ENCODE measurements at regions not wholly inside any gene's neighbourhood (a gene's known extent, or its start where the extent isn't known, plus 50 kb on each side); places are given as distances from the start of the nearest gene placed in this dataset.

DNA sequence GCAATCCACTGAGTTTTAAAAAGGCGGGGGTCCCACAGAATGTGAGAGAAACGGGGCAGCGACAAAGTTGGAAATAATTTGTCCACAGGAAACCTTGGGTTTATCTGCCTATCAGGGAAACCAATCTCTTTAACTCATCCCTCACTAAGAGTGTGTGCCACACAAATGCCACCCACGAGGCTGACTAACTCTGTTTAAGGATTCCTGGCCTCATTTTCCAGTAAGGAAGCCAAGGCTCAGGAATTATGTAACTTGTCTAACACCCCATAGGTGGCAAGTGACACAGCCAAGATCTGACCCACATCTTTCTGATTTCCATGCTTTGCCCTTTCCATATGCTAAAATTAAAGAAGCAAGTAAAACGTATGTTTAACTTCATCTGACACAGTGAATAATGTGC lies 263.2 kb downstream of the CNTN3 start:
- DNase-seq (ENCODE audit: low read depth in 2 of 2): no peak

DNA sequence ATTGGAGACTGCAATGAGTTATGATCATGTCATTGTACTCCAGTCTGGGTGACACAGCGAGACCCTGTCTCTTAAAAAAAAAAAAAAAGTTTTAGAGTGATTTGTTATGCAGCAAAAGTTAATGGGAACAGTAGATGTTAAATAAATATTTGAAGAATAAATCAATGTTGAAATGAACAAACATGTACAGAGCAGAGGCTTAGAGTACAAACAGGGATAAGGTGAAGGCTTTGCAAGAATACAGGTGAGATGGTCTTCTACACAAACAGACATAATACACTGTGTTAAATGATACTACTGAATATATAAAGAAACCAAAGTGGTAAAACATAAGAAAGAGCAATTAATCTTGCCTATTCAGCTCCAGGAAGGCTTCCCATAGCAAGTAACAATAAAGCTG lies 265.4 kb downstream of the CNTN3 start:
- no peak for DNase-seq (ENCODE audit: low read depth in 2 of 2)

DNA sequence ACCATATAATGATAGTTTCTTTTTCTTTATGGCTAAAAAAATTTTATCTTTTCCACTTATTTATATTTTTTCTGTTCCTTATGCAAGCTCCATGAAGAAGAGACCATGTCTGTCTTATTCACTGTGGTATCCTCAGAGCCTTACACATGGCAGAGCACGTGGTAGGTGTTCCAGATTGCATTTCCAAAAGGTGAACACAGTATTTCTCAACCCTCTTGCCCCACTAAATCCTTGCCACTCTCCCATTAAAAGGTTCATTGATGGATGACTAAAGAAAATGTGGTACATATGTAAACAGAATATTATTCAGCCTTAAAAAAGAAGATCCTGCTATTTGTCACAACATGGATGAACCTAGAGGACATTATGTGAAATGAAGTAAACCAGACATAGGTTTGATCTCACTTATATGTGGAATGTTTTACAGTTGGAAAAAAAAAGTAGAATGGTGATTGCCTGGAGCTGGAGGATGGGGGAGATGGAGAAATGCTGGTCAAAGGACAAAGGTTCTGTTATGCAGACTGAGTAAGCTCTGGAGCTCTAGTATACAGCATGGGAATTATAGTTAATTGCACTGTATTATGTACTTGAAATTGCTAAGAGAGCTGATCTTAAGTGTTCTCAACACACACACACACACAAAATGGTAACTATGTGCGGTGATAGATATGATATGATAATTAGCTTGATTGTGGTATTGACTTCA lies 266.7 kb downstream of the CNTN3 start:
- DNase-seq (ENCODE audit: low read depth in 2 of 2): no peak

DNA sequence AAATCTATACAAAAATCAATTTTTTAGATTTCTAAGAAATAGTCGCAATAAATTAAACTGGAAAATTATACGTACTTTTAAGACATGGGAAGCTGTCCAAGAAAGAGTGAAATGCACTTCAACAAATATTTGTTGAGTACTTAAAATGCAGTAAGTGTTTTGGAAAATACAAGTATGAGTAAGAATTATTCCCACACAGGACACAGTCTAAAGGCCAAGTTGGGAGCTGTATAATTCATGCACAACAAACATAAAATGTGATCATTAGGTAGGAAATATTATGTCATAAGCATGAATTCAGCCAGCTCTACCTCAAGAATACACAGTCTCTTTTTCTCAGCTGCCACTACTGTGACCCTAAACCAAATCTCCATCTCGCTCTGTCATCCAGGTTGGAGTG lies 267.6 kb downstream of the CNTN3 start:
- DNase-seq (ENCODE audit: low read depth in 2 of 2): no peak

DNA sequence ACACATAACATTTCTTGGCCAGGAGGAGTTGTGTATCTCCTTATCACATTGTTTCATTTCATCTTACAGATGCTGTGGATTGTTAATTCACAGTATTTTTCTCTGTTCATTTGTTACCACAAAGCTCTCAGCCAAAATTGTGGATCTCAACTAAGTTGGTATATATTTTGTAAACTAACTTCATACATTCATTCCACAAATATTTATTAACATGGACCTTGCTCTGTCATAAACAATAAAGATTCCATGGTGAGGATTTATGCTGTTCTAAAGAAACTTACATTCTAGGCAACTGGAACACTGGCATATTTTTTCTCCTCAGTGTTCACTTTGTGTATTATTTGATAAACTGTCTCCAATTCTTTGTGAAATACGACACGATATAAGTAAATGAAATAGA lies 268.8 kb downstream of the CNTN3 start:
- no peak for DNase-seq (ENCODE audit: low read depth in 2 of 2)

DNA sequence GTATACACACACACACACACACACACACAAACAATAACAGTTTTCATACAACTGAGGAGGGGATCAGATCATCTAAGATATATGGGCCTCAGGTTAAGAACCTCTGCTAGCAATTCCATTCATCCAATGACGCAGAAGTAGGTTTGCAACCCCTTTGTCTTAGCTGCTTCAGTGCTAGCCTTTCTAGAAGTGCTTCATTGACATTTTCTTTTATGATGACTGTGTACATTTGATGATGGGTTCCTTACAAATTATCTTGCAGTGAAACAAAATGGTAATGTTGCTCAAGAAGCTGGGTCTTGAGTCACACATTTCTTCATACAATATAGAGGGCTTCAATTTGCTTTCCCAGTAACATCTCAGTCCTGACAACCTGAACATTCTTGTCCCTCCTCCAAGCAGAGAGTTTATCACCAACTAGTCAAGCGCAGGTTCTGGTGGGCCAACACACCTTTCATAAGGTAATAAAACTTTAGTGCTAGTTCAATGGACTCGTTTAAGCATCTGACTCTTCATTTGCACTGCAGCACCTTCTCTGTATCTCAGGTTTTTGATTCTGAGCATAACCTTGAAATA lies 269.5 kb downstream of the CNTN3 start:
- no peak for DNase-seq (ENCODE audit: low read depth in 2 of 2)

DNA sequence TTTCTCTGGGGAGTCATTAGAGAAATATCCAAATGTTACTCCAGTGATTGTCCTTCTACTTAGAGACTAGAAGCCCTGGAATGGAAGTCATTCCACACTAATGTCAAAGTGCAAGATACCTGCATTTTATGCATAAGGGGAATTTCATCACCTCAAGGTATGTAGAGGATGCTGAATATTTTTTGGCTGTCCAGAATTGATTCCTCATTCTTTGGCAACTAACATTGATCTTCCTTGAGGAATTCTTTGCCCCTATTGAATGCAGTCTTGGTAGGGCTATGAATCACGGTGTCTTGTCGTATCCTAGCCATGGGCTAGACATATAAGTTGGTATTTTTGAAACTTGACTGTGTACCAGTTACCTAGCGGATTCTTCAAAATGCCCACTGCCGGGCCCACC lies 271.1 kb downstream of the CNTN3 start:
- DNase-seq (ENCODE audit: low read depth in 2 of 2): no peak

DNA sequence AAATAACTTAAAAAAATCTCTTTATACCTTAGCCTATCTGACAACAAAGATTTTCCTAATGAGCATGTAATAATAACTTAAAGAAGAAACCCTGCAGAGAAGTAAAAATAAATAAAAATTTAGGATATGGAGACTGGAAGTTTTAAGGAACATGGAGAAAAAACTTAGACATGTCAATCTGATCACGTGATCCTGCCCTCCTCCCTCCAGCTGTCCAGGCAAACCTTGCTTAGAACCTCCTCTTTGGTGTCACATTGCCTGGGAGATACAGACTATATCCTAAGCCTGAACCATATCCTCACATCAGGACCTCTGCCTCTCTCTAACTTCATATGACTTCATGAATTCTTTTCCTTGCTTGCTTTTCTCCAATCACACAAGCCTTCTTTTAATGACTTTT lies 275.5 kb downstream of the CNTN3 start:
- no peak for DNase-seq (ENCODE audit: low read depth in 2 of 2)

DNA sequence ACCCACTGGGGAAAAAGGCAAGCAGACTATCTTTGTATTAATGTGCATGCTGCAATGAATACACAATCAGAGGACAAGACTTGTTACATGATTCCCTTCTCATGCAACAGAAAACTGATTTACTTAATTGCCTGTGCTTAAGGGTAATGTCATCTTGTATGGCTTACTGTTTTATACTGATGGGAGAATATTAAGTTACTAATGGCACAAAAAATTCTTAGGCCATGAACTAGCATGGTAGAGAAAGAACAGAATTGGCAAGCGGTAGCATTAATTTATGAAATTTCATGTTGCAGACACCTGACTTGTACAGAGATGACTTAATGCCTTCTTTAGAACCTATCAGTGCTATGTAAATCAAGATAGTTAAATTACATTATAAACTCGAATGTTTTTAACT lies 282.3 kb downstream of the CNTN3 start:
- DNase-seq (ENCODE audit: low read depth in 2 of 2): no peak

DNA sequence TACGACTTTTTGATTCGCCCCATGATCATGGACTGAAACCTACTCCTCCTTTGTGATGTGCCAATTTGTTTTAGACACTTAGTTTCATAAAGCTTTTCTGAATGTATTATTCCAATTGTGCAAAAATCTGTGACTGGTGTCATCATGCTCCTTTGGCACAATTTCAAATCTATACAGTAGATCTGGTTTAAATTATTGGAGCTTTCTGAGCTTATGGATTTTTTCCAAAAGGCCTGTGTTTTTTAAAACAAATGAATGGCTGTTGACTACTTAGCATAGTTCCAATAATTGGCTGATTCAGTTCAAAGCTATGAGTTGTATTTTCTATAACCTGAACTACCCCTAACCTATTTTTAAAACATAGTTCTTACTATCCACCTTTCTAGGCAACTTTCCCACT lies 282.7 kb downstream of the CNTN3 start:
- DNase-seq (ENCODE audit: low read depth in 2 of 2): peak; percentile 62 to 64

DNA sequence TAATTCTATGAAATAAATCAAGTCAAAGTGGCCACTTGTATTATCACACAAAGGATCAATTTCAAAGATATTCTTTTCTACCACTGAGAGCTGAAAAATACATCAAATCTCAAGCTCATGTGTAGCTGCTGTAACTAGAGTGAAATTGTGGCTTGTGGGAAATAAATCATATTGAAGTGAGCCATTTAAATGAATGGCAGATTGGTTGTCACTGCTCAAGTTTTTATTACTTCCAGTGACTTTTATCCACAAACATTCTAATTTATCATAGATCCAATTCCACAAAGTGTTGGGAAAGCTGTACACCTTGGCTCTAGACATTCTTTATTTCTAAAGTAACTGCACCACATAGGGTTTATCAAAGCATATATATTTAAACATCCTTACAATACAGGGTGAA lies 285.4 kb downstream of the CNTN3 start:
- DNase-seq (ENCODE audit: low read depth in 2 of 2): no peak

DNA sequence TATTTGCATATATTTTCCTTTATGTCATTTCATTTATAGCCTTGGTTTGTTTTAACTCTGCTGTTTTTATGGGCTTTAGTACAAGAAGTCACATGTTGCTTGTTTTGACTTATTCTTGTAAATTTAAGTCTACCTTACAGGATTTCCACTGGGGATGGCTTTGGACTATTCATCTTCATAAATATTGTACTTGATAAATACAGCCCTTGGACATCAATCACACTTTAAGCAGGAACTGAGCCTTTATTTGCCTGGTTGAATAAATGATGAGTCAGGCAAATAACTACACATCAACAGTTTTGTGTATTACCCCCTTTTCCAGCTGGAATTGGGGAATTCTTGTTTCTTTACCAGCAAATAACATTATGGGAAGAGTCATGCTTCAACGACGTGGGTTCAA lies 286.0 kb downstream of the CNTN3 start:
- no peak for DNase-seq (ENCODE audit: low read depth in 2 of 2)

DNA sequence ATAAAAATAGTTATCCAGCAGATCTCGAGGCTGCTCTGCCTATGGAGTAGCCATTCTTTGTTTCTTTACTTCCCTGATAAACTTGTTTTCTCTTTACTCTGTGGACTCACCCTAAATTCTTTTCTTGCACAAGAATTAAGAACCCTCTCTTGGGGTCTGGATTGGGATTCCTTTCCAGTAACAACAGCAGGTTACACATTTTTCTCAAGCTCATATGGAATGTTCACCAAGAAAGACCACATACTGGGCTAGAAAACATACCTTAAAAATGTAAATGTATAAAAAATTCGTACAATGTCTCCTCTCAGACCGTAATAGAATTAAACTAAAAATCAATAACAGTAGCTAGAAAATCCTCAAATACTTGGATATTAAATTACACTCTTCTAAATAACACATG lies 299.2 kb downstream of the CNTN3 start:
- peak in 1 of 2 experiments; percentile 8 for DNase-seq (ENCODE audit: low read depth in 2 of 2)

DNA sequence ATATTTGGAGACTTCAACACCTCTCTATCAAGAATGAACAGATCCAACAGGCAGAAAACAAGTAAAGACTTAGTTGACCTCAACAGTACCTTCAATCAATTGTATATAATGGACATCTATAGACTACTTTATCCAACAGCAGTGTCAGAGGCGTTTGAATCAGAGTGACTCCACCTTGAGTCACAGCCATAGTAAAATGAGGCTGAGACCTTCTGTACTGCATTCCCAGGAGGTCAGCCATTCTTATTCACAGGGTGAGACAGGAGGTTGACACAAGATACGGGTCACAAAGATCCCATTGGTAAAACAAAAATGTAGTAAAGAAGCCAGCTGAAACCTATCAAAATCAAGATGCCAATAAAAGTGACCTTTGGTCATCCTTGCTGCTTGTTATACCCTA lies 299.8 kb downstream of the CNTN3 start:
- no peak for DNase-seq (ENCODE audit: low read depth in 2 of 2)

DNA sequence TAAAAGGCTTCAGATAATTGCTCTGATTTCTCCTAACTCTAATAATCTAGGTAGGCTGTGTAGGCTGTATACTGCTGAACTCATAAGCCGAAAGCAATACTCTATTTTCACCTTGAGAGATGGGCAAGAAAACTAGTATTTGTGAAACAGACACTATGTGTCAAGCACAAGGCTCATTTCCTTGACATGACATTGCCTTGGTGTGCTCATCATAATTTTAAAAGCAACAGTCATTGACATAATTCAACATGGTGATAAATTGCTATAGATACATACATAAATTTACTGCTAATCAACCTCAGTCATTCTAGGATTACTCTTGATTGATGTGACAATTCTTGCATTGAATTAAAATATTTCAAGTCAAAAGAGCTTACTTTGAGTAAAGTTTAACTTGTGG lies 304.7 kb downstream of the CNTN3 start:
- DNase-seq (ENCODE audit: low read depth in 2 of 2): no peak

DNA sequence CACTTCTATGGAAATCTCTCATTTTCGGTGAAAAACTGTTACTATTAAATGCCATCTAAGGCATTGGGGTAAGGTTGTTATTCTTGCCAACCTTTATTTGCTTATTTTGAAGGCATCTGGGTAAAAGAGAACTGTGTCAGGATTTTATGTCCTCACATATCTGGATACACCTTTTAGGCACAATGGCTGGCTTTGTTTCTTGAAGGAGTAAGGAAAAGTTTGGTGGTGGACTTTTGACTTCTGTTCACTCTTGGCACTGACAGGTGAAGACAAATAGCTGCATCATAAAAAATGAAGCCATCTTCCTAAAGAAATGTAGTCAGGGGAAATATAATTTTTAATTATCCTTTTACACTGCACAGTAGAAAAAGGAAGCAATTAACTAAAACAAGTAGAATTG lies 310.0 kb downstream of the CNTN3 start:
- DNase-seq (ENCODE audit: low read depth in 2 of 2): no peak

DNA sequence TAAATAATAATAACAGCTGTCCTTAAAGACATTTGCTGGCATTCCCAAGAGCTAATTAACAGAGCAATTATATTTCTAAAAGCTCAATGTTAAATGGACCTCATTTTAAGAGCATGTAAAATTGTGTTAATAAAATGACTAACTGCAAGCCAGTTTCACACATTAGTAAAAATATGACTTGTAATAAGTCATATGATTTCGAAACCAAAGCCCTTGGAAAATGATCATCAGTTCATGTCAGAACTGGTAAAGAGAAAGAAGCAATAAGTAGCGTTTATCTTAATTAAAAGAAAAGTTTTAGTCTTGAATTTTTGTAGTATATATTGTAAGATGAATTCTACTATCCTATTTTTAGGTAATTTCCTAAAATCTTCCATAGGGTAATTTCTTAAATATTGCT lies 310.7 kb downstream of the CNTN3 start:
- DNase-seq (ENCODE audit: low read depth in 2 of 2): no peak

DNA sequence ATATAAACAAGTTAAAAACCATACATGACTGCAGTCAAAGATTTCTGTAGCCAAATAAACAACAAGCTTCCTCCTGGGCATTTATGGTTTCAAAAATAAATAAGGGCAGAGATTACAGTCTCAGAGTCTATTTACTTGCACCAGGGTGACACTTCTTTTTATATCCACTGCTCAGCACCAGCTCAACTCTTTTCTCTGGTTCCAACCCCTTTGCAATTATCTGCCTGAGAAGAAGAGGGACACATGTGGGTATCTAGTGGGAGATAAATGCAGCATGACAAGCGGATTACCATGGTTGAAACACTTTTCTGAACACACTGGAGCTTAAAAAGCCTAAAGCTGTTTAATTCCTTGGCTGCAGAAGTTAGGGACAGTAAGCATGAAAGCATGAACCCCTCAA lies 311.5 kb downstream of the CNTN3 start:
- no peak for DNase-seq (ENCODE audit: low read depth in 2 of 2)

DNA sequence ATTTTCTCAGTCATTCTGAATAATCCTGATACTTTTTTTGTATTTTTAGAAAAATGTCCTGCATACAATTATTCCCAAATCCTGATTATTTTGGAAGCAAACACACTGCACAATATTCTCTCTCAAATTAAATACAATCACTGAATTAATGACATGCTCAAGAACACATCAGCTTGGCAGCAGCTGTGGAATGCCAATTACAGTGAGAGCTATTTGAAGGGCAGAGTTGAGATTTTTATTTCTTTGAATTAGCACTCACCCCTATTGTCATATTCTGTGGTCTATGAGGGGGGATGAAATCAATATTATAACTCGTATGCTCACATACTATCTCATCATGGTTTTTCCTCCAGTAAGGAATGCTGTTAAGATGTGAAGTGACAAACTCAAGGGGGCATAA lies 312.2 kb downstream of the CNTN3 start:
- DNase-seq (ENCODE audit: low read depth in 2 of 2): no peak

DNA sequence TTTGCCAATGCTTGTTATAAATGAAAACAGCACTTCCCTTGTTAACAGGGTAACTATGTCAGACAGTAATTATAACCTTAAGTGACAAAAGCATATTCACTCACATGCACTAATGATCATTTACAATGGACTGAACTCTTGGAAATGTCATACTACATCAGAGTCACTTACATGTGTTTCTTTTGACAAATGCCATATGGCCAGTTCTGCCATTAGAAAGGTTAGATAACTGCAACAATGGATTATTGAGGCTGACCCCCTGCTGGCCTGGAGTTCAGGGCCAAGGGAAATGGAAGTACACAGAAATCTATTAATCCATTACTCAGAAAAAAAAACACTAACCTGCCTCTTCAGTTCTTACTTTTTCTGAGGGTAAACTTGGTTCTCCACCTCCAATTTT lies 313.4 kb downstream of the CNTN3 start:
- DNase-seq (ENCODE audit: low read depth in 2 of 2): no peak

DNA sequence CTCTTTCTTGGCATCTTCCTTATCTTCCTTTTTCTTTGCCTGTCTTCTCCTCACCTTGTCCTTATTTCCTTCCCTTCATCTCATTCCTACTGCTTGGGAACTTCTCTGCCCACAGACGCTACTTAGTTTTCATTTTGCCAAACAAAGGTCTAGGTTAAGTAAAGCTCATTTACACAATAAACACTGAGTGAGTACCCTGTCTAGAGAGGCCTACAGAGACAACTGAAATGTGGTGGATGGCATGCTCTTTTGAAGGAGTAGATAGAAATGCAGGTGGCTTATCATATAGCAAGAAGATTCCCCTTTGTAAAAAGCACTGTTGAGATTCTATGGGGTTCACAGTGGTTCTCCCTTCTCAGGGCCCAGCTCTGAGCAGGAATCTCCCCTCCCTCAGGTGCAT lies 319.0 kb downstream of the CNTN3 start:
- no peak for DNase-seq (ENCODE audit: low read depth in 2 of 2)

DNA sequence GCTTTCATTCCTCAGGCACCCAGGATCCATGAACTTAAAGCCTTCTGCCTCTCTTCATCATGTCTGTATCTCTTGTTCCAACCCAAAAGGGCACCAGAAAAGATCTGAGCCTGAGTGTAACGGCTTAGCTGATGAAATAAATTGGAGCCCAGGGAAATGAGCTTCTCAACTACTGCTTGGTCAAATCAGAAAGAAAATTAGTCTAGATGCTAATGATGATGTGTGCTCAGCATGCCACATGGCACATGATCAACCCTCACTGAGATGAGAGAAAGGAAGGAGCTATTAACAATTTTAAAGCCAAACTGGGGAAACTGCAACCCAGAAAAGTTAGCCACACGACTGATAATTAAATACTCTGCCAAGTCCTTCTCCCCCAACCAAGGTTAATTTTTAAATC lies 325.7 kb downstream of the CNTN3 start:
- no peak for DNase-seq (ENCODE audit: low read depth in 2 of 2)

DNA sequence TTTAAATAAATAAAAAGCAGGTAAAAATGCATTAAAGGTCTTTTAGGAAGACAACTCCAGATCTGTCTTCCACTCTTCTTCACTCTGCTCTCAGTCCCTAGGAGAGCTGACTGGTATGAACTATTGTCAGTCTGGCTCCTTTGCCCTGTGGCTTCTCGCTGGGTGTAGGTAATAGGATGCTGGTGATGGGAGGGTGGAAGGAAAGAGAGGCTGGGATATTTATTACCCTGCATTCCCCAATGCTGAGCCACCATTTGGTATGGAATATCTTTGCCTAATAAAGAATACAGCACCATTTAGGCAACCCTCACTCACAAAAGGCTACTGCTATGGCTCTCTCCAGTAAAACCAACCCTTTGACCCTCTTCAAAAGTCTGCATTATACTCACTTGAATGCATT lies 326.9 kb downstream of the CNTN3 start:
- peak in 1 of 2 experiments; percentile 46 for DNase-seq (ENCODE audit: low read depth in 2 of 2)

DNA sequence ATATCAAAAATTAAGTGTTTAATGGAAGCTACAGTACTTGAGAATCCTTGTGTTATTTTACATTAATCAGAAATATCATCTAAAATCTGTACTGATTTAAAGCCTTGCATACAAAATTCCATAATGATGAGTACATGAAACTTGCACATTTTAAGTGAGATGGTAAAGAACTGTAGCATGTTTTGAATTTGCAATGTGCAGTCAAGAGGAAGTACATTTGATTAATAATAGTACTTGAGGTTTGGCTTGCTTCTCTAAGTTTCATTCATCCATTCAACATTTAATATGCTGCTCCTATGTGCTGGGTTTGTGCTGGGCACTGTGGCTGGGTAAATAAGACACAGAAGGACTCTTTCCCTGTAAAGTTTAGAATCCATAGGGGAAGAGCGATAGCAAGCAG lies 332.3 kb downstream of the CNTN3 start:
- peak; percentile 43 to 47 for DNase-seq (ENCODE audit: low read depth in 2 of 2)
